T-helper 1 cell treated with Interleukin-12 subunit alpha and Interleukin-12 subunit beta and Interleukin-4 antibody, amounts not matched to agents 30 μg/mL and 1 μg/mL, for 36 hours (primary cell): ENCODE measurements at regions not wholly inside any gene's neighbourhood (a gene's known extent, or its start where the extent isn't known, plus 50 kb on each side); places are given as distances from the start of the nearest gene placed in this dataset.

Experiments used
- H3K27ac Mint-ChIP-seq: one replicate; pipeline ENCODE4 v1.8.0; 2021; ENCODE audit warnings: mild to moderate bottlenecking, mixed read lengths
- H3K27me3 Mint-ChIP-seq: one replicate; pipeline ENCODE4 v1.8.0; 2021; ENCODE audit warnings: low read depth, mixed read lengths
- H3K36me3 Mint-ChIP-seq: one replicate; pipeline ENCODE4 v1.8.0; 2021; ENCODE audit warnings: low read depth, mixed read lengths
- H3K4me1 Mint-ChIP-seq: one replicate; pipeline ENCODE4 v1.8.0; 2021; ENCODE audit warnings: low read depth, mixed read lengths
- H3K4me3 Mint-ChIP-seq: one replicate; pipeline ENCODE4 v1.8.0; 2021; ENCODE audit warnings: mild to moderate bottlenecking, moderate library complexity, mixed read lengths
- H3K9me3 Mint-ChIP-seq: one replicate; pipeline ENCODE4 v1.8.0; 2021; ENCODE audit warnings: mixed read lengths

DNA sequence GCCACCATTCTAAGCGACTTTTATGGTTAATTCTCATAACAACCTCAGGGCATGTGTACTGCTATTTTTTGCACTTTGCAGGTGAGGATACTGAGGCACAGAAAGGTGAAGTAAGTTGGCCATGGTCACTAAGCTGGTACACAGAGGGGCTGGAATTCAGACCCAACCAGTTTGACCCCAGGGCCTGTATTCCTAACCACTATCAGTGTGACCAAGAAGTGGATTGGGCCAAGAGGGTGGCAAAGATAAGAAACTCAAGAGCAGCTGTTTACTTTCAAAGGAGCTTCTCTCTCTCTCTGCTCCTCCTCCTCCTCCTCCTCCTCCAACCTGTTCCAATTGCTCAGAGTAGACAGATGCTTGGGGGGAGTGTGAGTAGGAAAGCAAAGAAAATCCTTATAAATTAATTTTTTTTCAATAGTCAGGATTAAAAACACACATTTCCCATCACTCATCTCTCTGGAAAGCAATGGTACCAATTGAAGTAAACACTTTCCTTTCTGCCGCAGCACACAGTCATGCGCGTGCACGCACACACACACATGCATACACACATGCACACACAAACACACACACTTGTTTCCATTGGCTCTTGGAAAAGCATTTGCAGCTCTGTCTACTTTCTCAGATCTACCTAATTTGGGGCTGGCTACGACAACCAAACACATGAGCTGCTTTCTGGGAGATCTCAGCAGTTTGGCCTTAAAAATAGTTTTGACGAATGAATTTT is 736.7 kb upstream of the WWC1 start:
- Mint-ChIP-seq H3K4me1 (no peaks in the 10 kb centered on the region), H3K27me3 (no peaks in the 10 kb centered on the region), H3K36me3 (no peaks in the 10 kb centered on the region), H3K9me3 (no peaks in the 10 kb centered on the region), H3K4me3 (no peak overlapping the region), H3K27ac (no peak overlapping the region)

DNA sequence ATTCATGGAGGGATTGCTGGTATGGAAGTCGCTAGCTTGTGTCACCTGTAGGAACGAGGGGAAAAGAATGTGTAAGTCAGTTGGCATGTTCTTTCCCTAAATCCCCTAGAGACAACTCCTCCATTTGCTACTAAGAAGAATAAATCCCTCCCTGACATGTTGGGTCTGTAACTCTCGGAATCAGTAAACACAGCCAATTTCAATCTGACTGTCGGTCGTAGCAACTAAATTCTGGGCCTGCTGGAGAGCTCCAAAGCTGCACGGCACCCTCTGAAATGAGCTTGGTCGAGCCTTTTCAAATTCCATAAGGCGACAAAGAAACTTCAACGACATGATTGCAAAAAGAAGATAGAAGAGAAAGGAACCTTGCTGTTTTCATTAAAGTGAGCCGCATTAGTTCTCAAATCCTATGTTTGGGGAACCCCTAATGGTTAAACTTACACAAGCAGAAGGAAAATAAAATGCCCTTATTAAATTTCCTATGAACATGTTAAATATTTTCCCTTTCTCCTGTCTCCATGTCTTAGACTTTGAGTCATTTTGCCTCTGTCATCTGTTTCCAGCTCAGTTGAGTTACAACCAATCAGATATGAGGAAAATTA is 735.8 kb upstream of the WWC1 start:
- Mint-ChIP-seq H3K27ac (no peak overlapping the region), H3K27me3 (no peaks in the 10 kb centered on the region), H3K9me3 (no peaks in the 10 kb centered on the region), H3K4me3 (no peak overlapping the region), H3K36me3 (no peaks in the 10 kb centered on the region), H3K4me1 (no peaks in the 10 kb centered on the region)

DNA sequence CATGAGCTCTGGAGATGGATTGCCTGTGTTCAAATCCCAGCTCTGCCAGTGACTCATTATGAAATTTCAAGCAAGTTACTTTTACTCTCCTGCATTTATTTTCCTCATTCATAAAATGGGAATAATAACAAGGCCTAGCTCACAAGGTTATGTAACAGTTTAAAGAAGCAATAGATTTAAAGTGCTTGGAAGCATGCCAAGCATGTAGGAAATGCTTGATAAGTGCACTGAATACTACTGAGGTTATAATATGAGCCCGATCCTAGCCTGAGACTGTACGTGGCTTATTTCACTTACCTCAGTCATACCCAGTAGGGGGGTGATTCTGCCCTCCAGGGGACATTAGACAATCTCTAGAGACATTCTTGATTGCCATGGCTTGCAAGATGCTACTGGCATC is 734.1 kb upstream of the WWC1 start:
- H3K27me3 Mint-ChIP-seq = no peaks in the 10 kb centered on the region
- H3K36me3 Mint-ChIP-seq = no peaks in the 10 kb centered on the region
- no peak overlapping the region for H3K4me3 Mint-ChIP-seq
- no peaks in the 10 kb centered on the region for H3K4me1 Mint-ChIP-seq
- no peak overlapping the region for H3K27ac Mint-ChIP-seq
- H3K9me3 Mint-ChIP-seq = no peaks in the 10 kb centered on the region

DNA sequence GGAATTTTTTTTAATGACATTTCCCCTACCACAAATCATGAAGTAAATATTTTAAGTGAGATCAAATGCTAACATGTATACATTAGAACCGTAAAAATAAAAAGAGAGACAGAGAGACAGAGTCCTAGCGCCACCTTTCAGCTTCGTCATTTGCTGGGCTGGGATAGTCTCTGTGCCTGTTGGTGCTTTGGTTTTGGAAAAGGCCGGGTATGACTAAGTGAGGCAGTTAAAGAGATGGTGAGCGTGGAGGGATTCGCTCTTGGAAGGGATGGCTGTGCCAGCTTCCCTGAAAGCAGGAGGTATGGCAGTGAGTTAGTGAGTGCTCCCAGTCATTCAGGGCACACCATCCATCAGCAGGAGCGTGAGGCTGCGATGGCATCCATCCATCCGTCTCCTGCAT is 729.6 kb upstream of the WWC1 start:
- Mint-ChIP-seq H3K4me3 (no peak overlapping the region), H3K4me1 (no peaks in the 10 kb centered on the region), H3K9me3 (no peaks in the 10 kb centered on the region), H3K36me3 (no peaks in the 10 kb centered on the region), H3K27me3 (no peaks in the 10 kb centered on the region), H3K27ac (no peak overlapping the region)

DNA sequence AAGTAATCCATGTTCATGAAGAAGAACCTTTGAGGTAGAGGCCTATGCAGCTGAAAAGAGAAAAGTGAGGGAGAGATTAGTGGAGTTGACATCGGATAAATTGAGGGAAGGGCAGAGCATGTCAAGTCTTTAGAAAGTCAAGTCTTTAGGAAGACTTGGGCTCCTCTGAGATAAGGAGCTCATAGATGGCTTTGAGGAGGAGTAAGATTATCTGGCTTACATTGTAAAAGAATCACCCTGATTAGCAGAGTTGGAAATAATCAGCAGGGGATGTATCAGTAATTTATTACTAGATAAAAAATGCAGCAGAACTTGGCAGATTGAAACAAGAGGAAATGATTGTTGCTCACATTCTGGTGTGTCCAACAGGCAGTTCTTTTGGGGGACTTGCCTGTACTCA is 727.2 kb upstream of the WWC1 start:
- Mint-ChIP-seq H3K27me3 (no peaks in the 10 kb centered on the region), H3K9me3 (no peaks in the 10 kb centered on the region), H3K4me1 (no peaks in the 10 kb centered on the region), H3K36me3 (no peaks in the 10 kb centered on the region), H3K4me3 (no peak overlapping the region), H3K27ac (no peak overlapping the region)

DNA sequence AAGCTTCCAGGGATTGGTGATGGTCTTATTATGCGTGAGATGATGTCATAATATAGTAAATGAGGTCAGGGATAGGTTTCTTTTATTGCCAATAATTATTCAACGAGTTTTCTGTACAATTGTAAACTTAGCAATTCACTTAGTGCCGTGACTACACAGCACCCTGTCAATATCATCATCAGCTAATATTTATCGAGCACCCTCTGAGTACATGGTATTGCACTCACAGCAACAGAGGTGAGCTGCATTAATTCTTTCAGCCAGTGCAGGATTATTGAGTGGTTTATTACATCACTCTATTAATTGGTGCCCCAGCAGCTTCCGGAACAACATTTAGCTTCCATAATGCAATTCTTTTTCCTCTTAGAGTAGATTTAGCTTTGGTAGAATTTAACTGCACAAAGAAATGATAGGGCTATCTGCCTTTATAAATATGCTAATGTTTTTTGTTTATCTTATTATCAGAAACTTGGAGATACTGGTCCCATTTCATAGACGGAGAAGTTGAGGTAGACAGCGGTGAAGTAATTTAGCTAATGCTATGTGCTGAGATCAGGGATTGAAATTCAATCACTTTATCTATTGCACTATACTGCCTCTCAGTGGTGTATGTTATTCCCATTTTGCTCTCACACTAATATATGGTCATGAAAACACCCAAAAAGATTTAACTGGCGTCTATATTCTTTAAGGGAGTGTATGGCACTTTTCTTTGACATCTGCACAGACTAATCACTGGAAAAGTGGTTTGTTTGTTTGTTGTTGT is 726.1 kb upstream of the WWC1 start:
- Mint-ChIP-seq H3K4me1 (no peaks in the 10 kb centered on the region), H3K36me3 (no peaks in the 10 kb centered on the region), H3K27ac (no peak overlapping the region), H3K27me3 (no peaks in the 10 kb centered on the region), H3K4me3 (no peak overlapping the region), H3K9me3 (no peaks in the 10 kb centered on the region)

DNA sequence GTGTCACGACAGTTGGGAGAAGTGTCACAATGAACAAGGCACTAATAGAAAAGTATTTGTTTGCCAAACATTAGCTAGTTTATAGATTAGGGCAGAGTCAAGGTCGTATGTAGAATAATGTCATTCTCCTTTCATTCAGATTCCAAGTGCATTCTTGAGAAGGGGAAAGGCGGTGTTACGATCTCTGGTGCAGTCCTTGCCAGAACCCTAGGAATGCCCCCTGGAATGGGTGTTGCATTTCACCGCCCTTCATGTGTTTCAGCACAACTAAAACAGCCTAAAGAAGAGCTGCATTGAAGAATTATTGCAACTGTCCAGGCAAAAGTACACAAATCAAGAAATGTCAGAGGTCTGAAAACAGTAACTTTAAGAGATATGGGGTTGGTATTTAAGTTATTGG is 721.0 kb upstream of the WWC1 start:
- H3K36me3 Mint-ChIP-seq = no peaks in the 10 kb centered on the region
- no peaks in the 10 kb centered on the region for H3K9me3 Mint-ChIP-seq
- H3K27ac Mint-ChIP-seq = no peak overlapping the region
- peaks cover 3% of the 10 kb centered on the region for H3K4me1 Mint-ChIP-seq
- no peak overlapping the region for H3K4me3 Mint-ChIP-seq
- peaks cover 29% of the 10 kb centered on the region for H3K27me3 Mint-ChIP-seq

DNA sequence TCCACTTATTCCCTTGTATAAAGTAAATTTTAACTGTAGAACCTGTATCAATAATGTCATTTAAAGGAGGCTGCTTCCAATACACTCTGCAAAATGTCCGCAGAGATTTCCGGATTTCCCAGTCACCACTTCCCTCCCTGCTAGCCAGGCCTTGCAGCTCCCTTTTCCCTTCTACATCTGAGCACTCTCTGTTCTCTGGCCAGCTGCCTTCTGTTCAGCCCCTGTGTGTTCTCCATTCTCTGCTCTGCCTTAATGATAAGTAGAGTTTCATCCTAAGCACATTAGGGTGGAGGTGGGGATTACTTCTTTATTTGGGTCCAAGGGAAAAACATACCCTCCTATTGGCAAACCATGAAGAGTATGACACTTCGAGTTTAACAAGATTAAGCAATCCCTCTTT is 719.6 kb upstream of the WWC1 start:
- Mint-ChIP-seq H3K4me3 (no peak overlapping the region), H3K27ac (no peak overlapping the region), H3K4me1 (peaks cover 3% of the 10 kb centered on the region), H3K36me3 (no peaks in the 10 kb centered on the region), H3K9me3 (no peaks in the 10 kb centered on the region), H3K27me3 (peaks cover 34% of the 10 kb centered on the region)

DNA sequence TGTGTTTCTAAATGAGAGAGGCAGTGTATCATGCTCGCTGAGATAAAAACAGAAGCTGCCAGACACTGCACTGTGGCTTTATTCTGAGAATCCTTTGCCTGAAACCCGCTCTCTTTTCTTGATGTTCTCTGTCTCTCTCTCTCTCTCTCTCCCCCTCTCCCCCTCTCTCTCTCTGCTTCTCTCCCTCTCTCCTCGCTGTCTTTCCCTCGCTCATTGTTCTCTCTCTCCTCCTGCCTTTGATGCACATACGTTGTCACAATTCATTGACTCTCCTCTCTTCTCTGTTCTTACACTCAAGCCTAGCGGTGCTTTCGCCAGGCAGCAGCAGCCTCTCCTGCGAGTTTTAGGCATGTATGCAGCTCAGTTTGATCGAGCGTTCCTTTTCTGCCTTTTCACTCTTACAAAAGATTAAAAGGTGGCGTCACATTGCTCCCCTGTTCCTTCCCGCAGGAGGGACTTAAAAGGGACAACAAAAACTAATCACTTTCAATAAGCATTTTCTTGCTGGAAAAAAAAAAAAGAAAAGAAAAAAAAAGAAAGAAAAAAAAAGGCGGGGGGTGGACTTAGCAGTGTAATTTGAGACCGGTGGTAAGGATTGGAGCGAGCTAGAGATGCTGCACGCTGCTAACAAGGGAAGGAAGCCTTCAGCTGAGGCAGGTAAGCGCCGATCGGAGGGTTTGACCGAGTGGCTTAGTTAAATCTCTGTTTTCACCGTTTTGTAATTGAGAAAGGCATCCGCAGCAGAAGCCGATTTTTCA is 717.9 kb upstream of the WWC1 start:
- H3K4me3 Mint-ChIP-seq = no peak overlapping the region
- H3K27ac Mint-ChIP-seq = no peak overlapping the region
- peaks cover 34% of the 10 kb centered on the region for H3K27me3 Mint-ChIP-seq

DNA sequence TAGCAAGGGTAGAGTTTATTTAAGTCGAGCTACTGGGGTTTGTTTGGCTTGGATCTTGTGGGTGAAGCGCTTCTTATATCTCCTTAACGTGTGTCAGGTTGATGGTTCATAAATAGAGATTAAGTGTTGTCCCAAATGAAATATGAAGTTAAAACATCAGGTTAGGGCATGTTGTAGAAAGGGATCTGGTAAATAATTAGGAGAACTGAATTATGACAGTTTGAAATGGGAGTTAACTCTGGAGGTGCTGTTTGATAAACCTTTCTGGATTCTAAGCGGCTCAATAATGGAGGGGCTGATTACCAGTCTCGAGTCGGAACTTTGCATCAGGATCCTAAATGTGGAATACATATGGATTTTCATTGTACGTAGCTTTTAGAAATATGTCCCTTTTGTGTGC is 717.0 kb upstream of the WWC1 start:
- Mint-ChIP-seq H3K4me1 (peaks cover 3% of the 10 kb centered on the region), H3K27ac (no peak overlapping the region), H3K36me3 (no peaks in the 10 kb centered on the region), H3K27me3 (peaks cover 34% of the 10 kb centered on the region), H3K4me3 (no peak overlapping the region), H3K9me3 (no peaks in the 10 kb centered on the region)

More for the DNA sequence above, 717.9 kb upstream of the WWC1 start:
- Mint-ChIP-seq H3K4me1 (peaks cover 3% of the 10 kb centered on the region), H3K9me3 (no peaks in the 10 kb centered on the region), H3K36me3 (no peaks in the 10 kb centered on the region)

DNA sequence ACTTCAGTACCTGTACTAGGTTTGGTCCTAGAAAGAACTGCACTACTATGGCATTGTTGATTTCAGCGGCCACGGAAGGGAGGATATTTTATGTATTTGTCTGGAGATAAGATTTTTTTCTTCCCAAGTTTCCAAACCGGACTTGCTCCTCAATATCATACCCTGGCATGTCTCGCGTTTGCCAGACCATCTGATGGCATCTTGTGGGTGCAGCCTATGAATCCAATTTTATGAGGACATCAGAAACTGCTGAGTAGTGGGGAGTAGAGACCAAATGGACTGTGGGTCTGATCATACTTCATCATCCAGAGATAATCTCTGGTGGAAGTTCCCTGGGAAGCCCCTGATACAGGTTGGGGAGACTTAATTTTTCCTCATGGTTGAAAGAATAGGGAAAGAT is 716.1 kb upstream of the WWC1 start:
- peaks cover 3% of the 10 kb centered on the region for H3K4me1 Mint-ChIP-seq
- no peak overlapping the region for H3K27ac Mint-ChIP-seq
- no peak overlapping the region for H3K4me3 Mint-ChIP-seq
- no peaks in the 10 kb centered on the region for H3K9me3 Mint-ChIP-seq
- no peaks in the 10 kb centered on the region for H3K36me3 Mint-ChIP-seq
- peaks cover 34% of the 10 kb centered on the region for H3K27me3 Mint-ChIP-seq

DNA sequence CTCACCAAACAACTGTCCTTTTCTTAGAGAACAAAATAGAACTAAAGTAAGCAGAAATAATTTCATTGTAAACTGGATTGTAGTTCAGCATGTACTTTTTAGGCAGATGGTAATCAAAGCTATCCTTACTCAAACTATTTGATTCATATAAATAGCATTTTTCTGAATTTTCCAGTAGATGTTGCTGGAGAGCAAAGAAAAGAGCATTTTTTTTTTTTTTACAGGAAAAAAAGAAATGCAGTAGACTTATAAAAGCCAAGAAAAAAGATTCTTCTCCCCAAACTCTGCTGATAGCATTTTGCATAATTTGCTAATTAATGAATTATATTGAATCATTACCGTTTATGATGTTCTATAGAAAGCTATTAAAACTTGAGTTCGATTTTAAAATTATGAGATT is 715.3 kb upstream of the WWC1 start:
- Mint-ChIP-seq H3K9me3 (no peaks in the 10 kb centered on the region), H3K27ac (no peak overlapping the region), H3K36me3 (no peaks in the 10 kb centered on the region), H3K4me3 (no peak overlapping the region), H3K4me1 (peaks cover 3% of the 10 kb centered on the region), H3K27me3 (peaks cover 34% of the 10 kb centered on the region)

DNA sequence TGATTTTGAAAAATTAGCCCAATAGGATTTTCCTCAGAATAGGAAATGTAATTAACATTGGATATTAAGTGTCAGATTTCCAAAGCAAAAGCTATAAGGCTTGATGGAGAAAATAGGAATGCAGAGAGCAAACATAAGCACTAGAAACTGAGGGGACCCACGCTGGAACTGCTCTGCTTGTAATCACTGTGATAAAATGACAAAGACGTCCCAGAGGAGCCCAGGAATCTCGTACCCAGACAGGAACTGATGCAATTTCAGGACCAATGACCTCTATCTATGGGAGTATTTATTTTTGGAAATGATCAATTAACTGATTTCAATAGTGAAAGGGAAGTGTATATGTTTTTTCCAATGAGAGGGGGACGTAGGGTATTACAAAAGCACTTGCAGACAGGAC is 714.5 kb upstream of the WWC1 start:
- Mint-ChIP-seq H3K4me3 (no peak overlapping the region), H3K27me3 (peaks cover 34% of the 10 kb centered on the region), H3K27ac (no peak overlapping the region), H3K4me1 (peaks cover 3% of the 10 kb centered on the region), H3K36me3 (no peaks in the 10 kb centered on the region), H3K9me3 (no peaks in the 10 kb centered on the region)

DNA sequence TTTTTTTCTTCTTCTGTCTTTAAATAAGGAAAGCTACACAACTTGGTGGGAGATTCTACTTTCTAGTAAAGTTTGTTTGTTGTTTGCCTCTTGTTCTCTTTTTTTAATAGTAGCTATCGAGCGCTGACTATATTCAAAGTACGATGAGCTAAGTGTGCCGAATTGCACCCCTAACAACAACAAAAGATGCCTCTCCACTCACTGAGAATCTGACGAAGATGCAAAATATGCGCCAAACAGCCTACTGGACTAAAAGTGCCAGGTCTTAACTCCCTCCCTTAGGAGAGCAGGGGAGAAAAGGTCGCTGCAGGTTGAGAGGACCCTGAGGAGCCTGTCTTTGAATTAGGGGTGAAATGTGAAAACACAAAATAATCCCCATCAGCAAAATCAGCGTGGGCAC is 713.8 kb upstream of the WWC1 start:
- Mint-ChIP-seq H3K4me3 (no peak overlapping the region), H3K9me3 (no peaks in the 10 kb centered on the region), H3K27me3 (peaks cover 28% of the 10 kb centered on the region), H3K36me3 (no peaks in the 10 kb centered on the region), H3K4me1 (peaks cover 3% of the 10 kb centered on the region), H3K27ac (no peak overlapping the region)
